Left lobe of liver (tissue), 2 donors: ENCODE measurements at regions not wholly inside any gene's neighbourhood (a gene's known extent, or its start where the extent isn't known, plus 50 kb on each side); places are given as distances from the start of the nearest gene placed in this dataset.

ENCODE experiments used
- ATAC-seq: fragments of 200-7000 bp; cut with Tn5 transposase; one replicate; pipeline ENCODE4 v1.9.1; 2020; ENCODE audit warnings: mild to moderate bottlenecking, moderate library complexity
- DNase-seq: peaks from one replicate; pipeline ENCODE4 v3.0.0-alpha.2; 2020; ENCODE audit warnings: low spot score
- donor health status: DM: no; HTN: no; CAD: no; lungs with moderate emphysema.
- donor health status: DM: no; HTN: yes; CAD: no.

GRCh38 chr9:16126042-16126441 is 573.2 kb downstream of the CCDC171 start:
- ATAC-seq, result no peak
- DNase-seq, result no peak

DNA sequence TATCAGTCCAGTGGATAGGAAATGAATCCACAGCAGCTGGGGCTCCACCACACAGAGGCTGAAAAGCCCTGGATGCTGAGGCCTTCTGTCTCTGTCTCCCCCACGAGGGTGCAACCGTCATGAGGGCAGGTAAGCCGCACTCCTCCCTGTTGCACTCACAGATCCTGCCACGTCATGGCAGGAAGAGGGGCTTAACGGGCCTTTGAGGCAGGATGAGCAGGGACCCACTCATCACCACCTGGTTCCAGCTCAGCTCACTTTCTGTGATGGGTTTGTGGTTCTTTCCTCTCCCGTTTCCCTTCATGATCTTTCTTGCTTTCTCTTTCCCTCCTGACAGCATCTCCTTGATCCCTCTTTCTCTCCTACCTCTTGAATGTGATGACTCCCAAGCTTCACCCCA is 575.2 kb downstream of the CCDC171 start:
- DNase-seq (no peak), ATAC-seq (no peak)

- DNase-seq, result no peak
- no peak for ATAC-seq
These were observed 578.4 kb downstream of the CCDC171 start for GRCh38 chr9:16131264-16131663.

DNA sequence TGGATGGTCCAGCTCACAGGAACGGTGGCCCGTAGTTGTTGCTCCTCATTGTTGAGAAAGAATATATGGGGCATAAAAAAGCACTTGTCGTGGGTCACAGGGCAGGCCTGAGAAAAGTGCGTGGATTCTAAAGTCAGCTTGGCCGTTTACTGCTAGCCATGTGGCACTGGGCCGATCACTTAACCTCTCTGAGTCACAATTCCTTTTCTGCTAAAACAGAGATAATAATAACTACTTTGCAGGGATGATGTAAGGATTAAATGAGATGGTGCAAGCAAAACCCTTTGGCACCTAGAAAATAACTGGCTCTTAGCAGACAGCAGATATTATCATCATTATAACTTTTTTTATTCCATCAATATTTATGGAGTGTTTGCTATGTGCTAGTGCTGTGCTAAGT is 579.7 kb downstream of the CCDC171 start:
- DNase-seq, result no peak
- no peak for ATAC-seq

GRCh38 chr9:16133032-16133431 is 580.2 kb downstream of the CCDC171 start:
- ATAC-seq, result no peak

GRCh38 chr9:16133556-16134227 is 580.8 kb downstream of the CCDC171 start:
- DNase-seq, result peak; percentile 59
- peak; percentile 99 for ATAC-seq

More at GRCh38 chr9:16133032-16133431, 580.2 kb downstream of the CCDC171 start:
- no peak for DNase-seq

DNA sequence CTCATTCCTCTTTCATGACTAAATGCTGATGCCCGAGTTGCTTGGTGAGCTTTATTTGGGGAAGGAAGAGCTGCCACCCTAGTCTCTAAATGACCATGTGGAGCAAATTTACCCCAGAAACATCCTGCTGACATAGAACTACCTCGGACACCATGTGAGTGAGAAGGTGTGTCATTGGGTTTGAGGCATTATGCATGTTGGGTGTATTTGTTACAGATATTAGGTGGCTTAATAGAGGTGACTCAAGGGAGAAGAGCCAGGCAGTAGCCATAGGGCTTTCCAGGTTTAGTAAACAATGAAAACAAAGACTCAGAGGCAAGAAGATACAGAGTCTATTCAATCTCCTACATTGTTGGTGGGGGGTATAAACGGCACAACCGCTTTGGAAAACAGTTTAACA is 581.5 kb downstream of the CCDC171 start:
- DNase-seq, result no peak
- no peak for ATAC-seq

GRCh38 chr9:16135968-16136367 is 583.1 kb downstream of the CCDC171 start:
- DNase-seq (no peak), ATAC-seq (no peak)

DNA sequence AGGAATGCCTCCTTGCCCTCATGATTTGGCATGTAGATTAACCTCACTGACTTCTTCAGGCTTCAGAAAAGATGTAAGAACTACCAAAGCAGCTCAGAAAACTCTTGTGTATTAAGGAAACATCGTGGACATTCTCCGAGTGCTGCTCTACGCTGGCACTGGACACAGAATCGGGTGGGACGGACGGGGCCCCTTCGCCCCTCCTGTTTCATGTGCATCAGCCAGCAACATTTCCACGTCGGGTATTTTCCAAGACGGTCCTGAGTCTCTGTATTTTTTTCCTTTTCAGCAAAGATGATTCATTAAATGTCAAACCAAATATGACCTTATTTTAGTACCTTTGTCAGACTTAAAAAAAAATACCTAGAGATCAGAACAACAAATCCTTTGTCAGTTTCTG is 583.6 kb downstream of the CCDC171 start:
- ATAC-seq (no peak), DNase-seq (no peak)

- no peak for DNase-seq
- no peak for ATAC-seq
These were observed 584.1 kb downstream of the CCDC171 start for GRCh38 chr9:16136961-16137360.

- ATAC-seq (no peak), DNase-seq (no peak)
These were observed 586.0 kb downstream of the CCDC171 start for GRCh38 chr9:16138561-16139491.

DNA sequence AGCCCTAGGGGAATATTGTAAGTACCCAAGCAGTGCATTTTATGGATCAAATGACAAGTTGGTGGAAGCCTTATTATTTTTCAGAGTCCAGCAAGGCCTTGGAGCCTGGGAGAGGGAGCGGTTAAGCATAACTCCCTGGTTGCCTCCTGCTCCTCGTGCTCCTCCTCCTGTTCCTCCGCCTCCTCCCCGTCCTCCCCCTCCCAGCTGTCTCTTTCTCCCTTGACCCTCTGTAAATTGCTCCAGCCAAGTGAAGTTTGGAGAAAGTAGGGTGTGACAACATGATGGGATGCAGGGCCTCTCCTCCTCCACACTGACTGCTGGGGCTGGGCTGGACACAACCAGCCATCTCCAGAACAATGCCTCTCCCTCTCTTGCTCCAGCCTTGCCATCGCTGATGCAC is 586.9 kb downstream of the CCDC171 start:
- DNase-seq (no peak), ATAC-seq (no peak)

- DNase-seq, result no peak
- ATAC-seq, result no peak
These were observed 590.5 kb downstream of the CCDC171 start for GRCh38 chr9:16143310-16143709.

DNA sequence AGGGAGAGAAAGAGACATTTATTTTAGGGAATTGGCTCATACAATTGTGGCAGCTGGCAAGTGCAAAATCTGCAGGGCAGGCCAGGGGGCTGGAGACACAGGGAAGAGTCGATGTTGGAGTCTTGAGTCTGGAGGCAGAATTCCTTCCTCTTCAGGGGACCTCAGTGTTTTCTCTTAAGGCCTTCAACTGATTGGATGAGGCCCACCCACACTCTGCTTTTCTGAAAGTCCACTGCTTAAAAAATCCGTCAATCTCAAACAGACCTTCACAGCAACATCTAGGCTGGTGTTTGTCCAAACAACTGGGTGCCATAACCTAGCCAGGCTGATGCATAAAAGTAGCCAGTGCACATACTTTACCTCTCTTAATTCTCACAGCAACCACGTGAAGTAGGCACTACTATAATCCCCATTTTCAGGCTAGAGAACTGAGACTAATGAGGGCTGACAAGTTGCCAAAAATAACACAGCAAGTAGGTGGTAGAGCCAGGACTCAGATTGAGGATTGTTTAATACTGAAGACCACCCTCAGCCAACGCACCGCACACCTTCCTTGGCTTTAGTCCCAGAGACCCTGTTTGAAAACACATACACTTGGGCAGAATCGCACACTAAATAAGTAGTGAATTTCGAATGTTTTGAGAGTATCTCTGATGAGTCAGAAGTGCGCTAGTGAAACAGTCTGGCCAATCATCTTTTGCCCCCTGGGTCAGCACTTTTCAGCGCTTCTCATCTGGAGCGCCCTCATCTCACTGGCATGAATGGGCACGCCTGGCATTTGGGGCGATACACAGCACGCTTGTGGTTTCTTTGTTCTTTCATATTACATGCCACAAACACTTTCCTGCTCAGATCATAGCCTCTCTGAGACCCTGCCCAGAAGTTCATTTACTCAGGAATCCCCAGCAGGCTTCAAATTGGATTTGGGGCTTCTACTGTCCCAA is 591.4 kb downstream of the CCDC171 start:
- DNase-seq (no peak), ATAC-seq (no peak)

DNA sequence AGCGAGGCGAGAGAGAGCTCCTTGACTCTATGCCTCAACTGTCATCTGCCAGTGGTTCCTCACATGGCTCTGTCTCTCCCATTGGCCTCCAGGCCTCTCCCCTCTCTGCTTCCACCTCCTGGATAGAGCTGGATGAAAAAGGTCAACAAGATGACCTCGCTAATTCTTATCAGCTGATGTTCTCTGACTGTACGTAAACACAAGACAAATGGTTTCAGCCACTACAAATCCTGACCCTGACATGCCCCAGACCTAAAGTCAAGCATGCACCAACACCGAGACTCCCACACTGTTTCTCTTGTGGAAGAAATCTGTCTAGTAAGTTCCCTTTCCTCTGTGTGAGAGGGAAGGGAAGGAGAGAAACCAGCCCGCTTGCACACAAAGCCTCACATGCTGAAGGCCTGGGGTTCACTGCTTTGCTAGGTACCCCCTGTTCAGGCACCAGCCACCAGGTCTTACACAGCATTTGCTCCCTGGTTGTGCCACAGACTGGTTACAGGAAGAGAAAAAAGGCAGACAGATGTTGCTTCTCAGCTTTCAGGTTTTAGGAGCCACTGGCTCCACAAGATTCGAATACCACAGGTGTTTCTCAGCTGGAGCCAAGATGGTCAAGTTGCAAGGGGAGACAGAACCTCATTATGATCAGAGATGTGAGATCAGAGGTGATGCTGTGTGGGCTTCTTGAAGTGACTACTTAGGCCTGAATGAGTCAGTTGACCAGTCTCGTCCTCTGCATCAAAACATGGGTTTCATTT is 592.5 kb downstream of the CCDC171 start:
- DNase-seq, result no peak
- no peak for ATAC-seq

- ATAC-seq (no peak), DNase-seq (no peak)
These were observed 594.9 kb downstream of the CCDC171 start for GRCh38 chr9:16147726-16148125.

- peak; percentile 79 for ATAC-seq
- DNase-seq, result no peak
These were observed 597.7 kb downstream of the CCDC171 start for GRCh38 chr9:16150501-16150900.

DNA sequence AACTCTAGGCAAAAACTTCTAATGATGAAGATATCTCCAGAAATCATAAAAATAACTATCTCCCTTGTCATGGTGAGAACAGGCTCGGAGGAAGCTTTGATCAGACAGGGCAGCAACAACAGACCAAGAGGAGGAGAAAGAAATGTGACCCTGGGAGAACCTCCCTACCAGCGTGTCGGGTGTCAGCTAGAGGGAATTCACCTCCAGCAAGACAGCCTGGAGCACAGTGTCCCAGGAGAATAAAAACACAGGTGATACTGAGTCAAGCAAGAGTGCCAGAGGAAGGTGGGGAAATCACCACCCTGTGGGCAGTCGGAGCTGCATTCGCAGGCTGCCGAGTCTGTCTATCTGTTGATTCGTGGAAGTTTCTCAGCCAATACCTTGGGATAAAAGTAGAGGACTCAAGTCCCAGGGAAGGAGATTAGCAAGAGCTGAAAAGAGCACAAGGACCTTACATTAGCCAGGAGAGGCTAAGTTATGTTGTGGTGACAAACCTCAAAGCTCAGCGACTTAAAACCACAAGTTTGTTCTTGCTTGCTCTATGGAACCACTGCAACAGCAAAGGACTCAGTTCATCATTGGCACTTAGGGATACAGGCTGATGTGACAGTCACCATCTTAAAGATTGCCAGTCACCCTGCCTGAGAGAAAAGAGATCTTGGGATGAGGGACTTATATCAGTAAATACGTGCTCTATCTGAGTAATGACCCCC is 598.3 kb downstream of the CCDC171 start:
- ATAC-seq (no peak), DNase-seq (no peak)

- ATAC-seq (no peak), DNase-seq (no peak)
These were observed 599.6 kb downstream of the CCDC171 start for GRCh38 chr9:16152276-16153101.
